Fibroblast of skin of abdomen (primary cell): ENCODE measurements at regions not wholly inside any gene's neighbourhood (a gene's known extent, or its start where the extent isn't known, plus 50 kb on each side); places are given as distances from the start of the nearest gene placed in this dataset.

Experiments used
- DNase-seq: peaks from one replicate; pipeline ENCODE4 v3.0.0-alpha.2; 2013

- no peak for DNase-seq
These were observed 252.4 kb upstream of the TPK1 start for GRCh38 chr7:145088111-145088745.

- no peak for DNase-seq
These were observed 246.7 kb upstream of the TPK1 start for GRCh38 chr7:145082366-145083161.

- DNase-seq, result no peak
These were observed 229.6 kb upstream of the TPK1 start for GRCh38 chr7:145065473-145065872.

GRCh38 chr7:145064114-145064513 is 228.3 kb upstream of the TPK1 start:
- DNase-seq, result no peak

GRCh38 chr7:145053781-145054180 is 217.9 kb upstream of the TPK1 start:
- DNase-seq, result no peak

GRCh38 chr7:145050415-145050814 is 214.6 kb upstream of the TPK1 start:
- DNase-seq, result no peak

- peak; percentile 34 for DNase-seq
These were observed 201.0 kb upstream of the TPK1 start for GRCh38 chr7:145036604-145037405.

- no peak for DNase-seq
These were observed 195.3 kb upstream of the TPK1 start for GRCh38 chr7:145031162-145031561.

- no peak for DNase-seq
These were observed 194.9 kb upstream of the TPK1 start for GRCh38 chr7:145030754-145031153.

- no peak for DNase-seq
These were observed 184.6 kb upstream of the TPK1 start for GRCh38 chr7:145020454-145020853.

- DNase-seq, result no peak
These were observed 180.2 kb upstream of the TPK1 start for GRCh38 chr7:145016068-145016467.

GRCh38 chr7:145009876-145010275 is 174.0 kb upstream of the TPK1 start:
- DNase-seq, result no peak

- no peak for DNase-seq
These were observed 169.7 kb upstream of the TPK1 start for GRCh38 chr7:145005601-145006000.

GRCh38 chr7:144997512-144997911 is 161.7 kb upstream of the TPK1 start:
- DNase-seq, result no peak

GRCh38 chr7:144995495-144995894 is 159.6 kb upstream of the TPK1 start:
- no peak for DNase-seq

- DNase-seq, result no peak
These were observed 155.2 kb upstream of the TPK1 start for GRCh38 chr7:144991041-144991440.

- DNase-seq, result peak; percentile 14
These were observed 151.8 kb upstream of the TPK1 start for GRCh38 chr7:144987686-144988085.

- no peak for DNase-seq
These were observed 146.3 kb upstream of the TPK1 start for GRCh38 chr7:144982133-144982532.

- no peak for DNase-seq
These were observed 140.0 kb upstream of the TPK1 start for GRCh38 chr7:144975882-144976281.

- DNase-seq, result no peak
These were observed 133.9 kb upstream of the TPK1 start for GRCh38 chr7:144969787-144970186.

GRCh38 chr7:144960763-144961162 is 124.9 kb upstream of the TPK1 start:
- no peak for DNase-seq

- DNase-seq, result no peak
These were observed 122.1 kb upstream of the TPK1 start for GRCh38 chr7:144957998-144958397.

- no peak for DNase-seq
These were observed 119.6 kb upstream of the TPK1 start for GRCh38 chr7:144955422-144955821.

- no peak for DNase-seq
These were observed 105.3 kb upstream of the TPK1 start for GRCh38 chr7:144941127-144941526.
